H1 (cell line): ENCODE measurements at regions not wholly inside any gene's neighbourhood (a gene's known extent, or its start where the extent isn't known, plus 50 kb on each side); places are given as distances from the start of the nearest gene placed in this dataset.

Experiments used
- BRCA1 ChIP-seq: IDR thresholded peaks from 2 replicates; pipeline ENCODE4 v1.6.1; 2012; ENCODE audit warnings: low read depth, low read length, improper control_type of control experiment
- CTBP2 ChIP-seq: IDR thresholded peaks from 2 replicates; pipeline ENCODE4 v1.7.0; 2011; ENCODE audit warnings: borderline replicate concordance, mild to moderate bottlenecking, moderate library complexity, mixed read lengths, low read length; ENCODE audit not compliant: insufficient read depth, insufficient read length
- HDAC2 ChIP-seq, 2 experiments: fragments of 300-600 bp in 1 of 2; sonication (generic) in 1 of 2; IDR thresholded peaks; 2 replicates each; pipeline ENCODE4 v1.6.1; 2011 to 2012; ENCODE audit warnings: low read depth in 2 of 2, low read length in 2 of 2, mild to moderate bottlenecking in 2 of 2, moderate library complexity in 2 of 2, borderline replicate concordance in 1 of 2, inconsistent platforms in 1 of 2
- HDAC6 ChIP-seq: IDR thresholded peaks from one replicate; pipeline ENCODE4 v1.7.1; 2012; ENCODE audit warnings: low read depth, mild to moderate bottlenecking, inconsistent platforms, low read length, moderate library complexity
- MAFK ChIP-seq: IDR thresholded peaks from 2 replicates; pipeline ENCODE4 v1.6.1; 2012; ENCODE audit warnings: low read depth, mild to moderate bottlenecking, improper control_type of control experiment, low read length
- SRF ChIP-seq: IDR thresholded peaks from 2 replicates; pipeline ENCODE4 v1.6.1; 2011; ENCODE audit warnings: mild to moderate bottlenecking, low read depth, low read length, moderate library complexity
- TF ChIP-seq, protein P1 (sequence below): IDR thresholded peaks from 2 replicates; pipeline ENCODE4 v1.6.1; 2011; ENCODE audit warnings: low read length, improper control_type of control experiment

DNA sequence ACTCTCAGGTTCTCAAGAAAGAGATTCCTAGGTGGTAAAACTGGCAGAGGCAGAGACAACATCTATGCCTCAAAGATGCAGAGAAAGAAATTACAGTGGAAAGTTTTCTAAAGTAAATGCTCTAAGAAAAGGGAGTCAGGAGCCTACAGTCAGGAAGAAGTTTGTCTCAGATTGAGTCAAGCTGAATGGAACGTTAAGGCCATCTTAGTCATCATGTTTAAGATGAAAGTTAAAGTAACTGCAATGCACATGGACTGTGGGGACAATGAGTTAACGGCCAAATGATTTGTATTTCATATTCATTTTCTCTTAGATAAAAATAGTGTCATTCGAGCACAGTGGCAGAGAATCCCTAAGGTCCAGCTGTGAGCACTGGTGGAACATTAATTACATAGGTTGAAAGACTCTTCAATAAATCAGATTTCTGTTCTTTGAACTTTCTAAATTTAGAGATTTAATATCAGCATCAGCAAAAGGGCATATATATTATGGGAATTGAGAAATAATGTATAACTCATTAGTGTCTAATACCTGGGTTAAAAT, 384.6 kb downstream of the DTHD1 start (continued):
- TF ChIP-seq, protein P1, sequence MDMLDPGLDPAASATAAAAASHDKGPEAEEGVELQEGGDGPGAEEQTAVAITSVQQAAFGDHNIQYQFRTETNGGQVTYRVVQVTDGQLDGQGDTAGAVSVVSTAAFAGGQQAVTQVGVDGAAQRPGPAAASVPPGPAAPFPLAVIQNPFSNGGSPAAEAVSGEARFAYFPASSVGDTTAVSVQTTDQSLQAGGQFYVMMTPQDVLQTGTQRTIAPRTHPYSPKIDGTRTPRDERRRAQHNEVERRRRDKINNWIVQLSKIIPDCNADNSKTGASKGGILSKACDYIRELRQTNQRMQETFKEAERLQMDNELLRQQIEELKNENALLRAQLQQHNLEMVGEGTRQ, result no peak
- TF ChIP-seq MAFK (no peak), HDAC2 (IDR thresholded peaks at IDR 0.05; ENCODE audit: borderline replicate concordance in 1 of 2, low read depth in 2 of 2, low read length in 2 of 2) (no peak), SRF (no peak), BRCA1 (no peak), HDAC6 (no peak), CTBP2 (no peak)
